ENCODE measurements at regions not wholly inside any gene's neighbourhood (a gene's known extent, or its start where the extent isn't known, plus 50 kb on each side); places are given as distances from the start of the nearest gene placed in this dataset.

GRCh38 chr7:36096460-36097095, 56.5 kb upstream of the EEPD1 start:
- peaks cover 5% of the 10 kb centered on the region for H3K27me3 Mint-ChIP-seq (ENCODE audit: insufficient read depth, low read depth)
- Histone ChIP-seq H3K9me3 (ENCODE audit: low read depth) (no peaks in the 10 kb centered on the region), H3K4me2 (no peak overlapping the region), H3K4me3 (no peak overlapping the region), H3K4me1 (no peaks in the 10 kb centered on the region), H4K20me1 (ENCODE audit: low read depth) (no peaks in the 10 kb centered on the region), H3K27me3 (no peaks in the 10 kb centered on the region), H3K9ac (no peak overlapping the region), H3K36me3 (no peaks in the 10 kb centered on the region), H3K79me2 (ENCODE audit: low read depth) (no peaks in the 10 kb centered on the region), H3F3A (ENCODE audit: low read depth) (no peaks in the 10 kb centered on the region), H3K27ac (no peak overlapping the region), H2AFZ (replicated peaks) (no peak overlapping the region)
- H3K9me3 Mint-ChIP-seq: peaks cover 14% of the 10 kb centered on the region
- no peak overlapping the region for H3K4me3 Mint-ChIP-seq
- H3K4me1 Mint-ChIP-seq: no peaks in the 10 kb centered on the region
- H3K27ac Mint-ChIP-seq: no peak overlapping the region
- no peaks in the 10 kb centered on the region for H3K36me3 Mint-ChIP-seq
- TF ChIP-seq EZH2 (IDR thresholded peaks at IDR 0.05): no peak
- TF ChIP-seq CTCF (IDR thresholded peaks at IDR 0.05): no peak
- TF ChIP-seq EZH2phosphoT487 (IDR thresholded peaks at IDR 0.05): no peak
- no peak for DNase-seq (ENCODE audit: low spot score)

GRCh38 chr7:36098096-36098495, 55.0 kb upstream of the EEPD1 start:
- H3K9me3 Mint-ChIP-seq: peaks cover 10% of the 10 kb centered on the region
- Histone ChIP-seq H3K27ac (no peak overlapping the region), H2AFZ (replicated peaks) (no peak overlapping the region), H3K9ac (no peak overlapping the region), H3K36me3 (no peaks in the 10 kb centered on the region), H3K9me3 (ENCODE audit: low read depth) (no peaks in the 10 kb centered on the region), H3F3A (ENCODE audit: low read depth) (no peaks in the 10 kb centered on the region), H3K4me2 (no peak overlapping the region), H4K20me1 (ENCODE audit: low read depth) (no peaks in the 10 kb centered on the region), H3K4me1 (no peaks in the 10 kb centered on the region), H3K27me3 (no peaks in the 10 kb centered on the region), H3K79me2 (ENCODE audit: low read depth) (no peaks in the 10 kb centered on the region), H3K4me3 (no peak overlapping the region)
- TF ChIP-seq EZH2 (IDR thresholded peaks at IDR 0.05) (no peak), EZH2phosphoT487 (IDR thresholded peaks at IDR 0.05) (no peak), CTCF (IDR thresholded peaks at IDR 0.05) (no peak)
- H3K4me1 Mint-ChIP-seq: no peaks in the 10 kb centered on the region
- peaks cover 3% of the 10 kb centered on the region for H3K27me3 Mint-ChIP-seq (ENCODE audit: insufficient read depth, low read depth)
- no peaks in the 10 kb centered on the region for H3K36me3 Mint-ChIP-seq
- H3K4me3 Mint-ChIP-seq: no peak overlapping the region
- no peak overlapping the region for H3K27ac Mint-ChIP-seq
- no peak for DNase-seq (ENCODE audit: low spot score)

GRCh38 chr7:36100226-36100625, 52.8 kb upstream of the EEPD1 start:
- no peak overlapping the region for H3K27ac ChIP-seq
- H2AFZ ChIP-seq (replicated peaks): no peak overlapping the region
- H3K4me1 ChIP-seq: no peaks in the 10 kb centered on the region
- Mint-ChIP-seq H3K9me3 (peaks cover 3% of the 10 kb centered on the region), H3K4me3 (no peak overlapping the region), H3K27ac (no peak overlapping the region), H3K27me3 (ENCODE audit: insufficient read depth, low read depth) (no peaks in the 10 kb centered on the region), H3K36me3 (no peaks in the 10 kb centered on the region), H3K4me1 (no peaks in the 10 kb centered on the region)
- H3K9ac ChIP-seq: no peak overlapping the region
- H3F3A ChIP-seq (ENCODE audit: low read depth): no peaks in the 10 kb centered on the region
- no peak overlapping the region for H3K4me3 ChIP-seq
- H4K20me1 ChIP-seq (ENCODE audit: low read depth): no peaks in the 10 kb centered on the region
- H3K36me3 ChIP-seq: no peaks in the 10 kb centered on the region
- no peaks in the 10 kb centered on the region for H3K79me2 ChIP-seq (ENCODE audit: low read depth)
- no peak for DNase-seq (ENCODE audit: low spot score)
- H3K27me3 ChIP-seq: no peaks in the 10 kb centered on the region
- no peaks in the 10 kb centered on the region for H3K9me3 ChIP-seq (ENCODE audit: low read depth)
- H3K4me2 ChIP-seq: no peak overlapping the region
- TF ChIP-seq EZH2phosphoT487 (IDR thresholded peaks at IDR 0.05): no peak
- no peak for TF ChIP-seq CTCF (IDR thresholded peaks at IDR 0.05)
- TF ChIP-seq EZH2 (IDR thresholded peaks at IDR 0.05): no peak

Data from neural progenitor cell (in vitro differentiated cells).